Erythroblast (primary cell): ENCODE measurements at regions not wholly inside any gene's neighbourhood (a gene's known extent, or its start where the extent isn't known, plus 50 kb on each side); places are given as distances from the start of the nearest gene placed in this dataset.

Experiments
- GATA1 ChIP-seq: IDR thresholded peaks from 2 replicates; pipeline ENCODE4 v1.6.1; 2011; ENCODE audit warnings: low read depth, mild to moderate bottlenecking, control low read depth, low read length, moderate library complexity
- POLR2A ChIP-seq: IDR thresholded peaks from 2 replicates; pipeline ENCODE4 v1.6.1; 2011; ENCODE audit warnings: mild to moderate bottlenecking, low read length

- TF ChIP-seq POLR2A (no peak), GATA1 (no peak)
Measured at GRCh38 chr6:148650941-148651505, 95.8 kb upstream of the UST start.
